ENCODE measurements at regions not wholly inside any gene's neighbourhood (a gene's known extent, or its start where the extent isn't known, plus 50 kb on each side); places are given as distances from the start of the nearest gene placed in this dataset.
"Not testable (repeated sequence)": the region's sequence is repeated elsewhere in the genome, so short reads cannot be mapped to it uniquely, and the experiment has no call there.

GRCh38 chr1:163645676-163646075, 323.9 kb downstream of the NUF2 start:
- not testable (repeated sequence) for H4K91ac ChIP-seq (ENCODE audit: low read length); H2BK15ac ChIP-seq (ENCODE audit: low read depth, poor library complexity, severe bottlenecking); H3K27ac ChIP-seq (ENCODE audit: low read length, poor library complexity, severe bottlenecking); H3K4me2 ChIP-seq (ENCODE audit: low read length, poor library complexity, severe bottlenecking); H2BK12ac ChIP-seq (ENCODE audit: low read length in 2 of 2); H3K4me1 ChIP-seq (ENCODE audit: control insufficient read depth, insufficient read depth, low read depth, low read length); H2BK120ac ChIP-seq (ENCODE audit: low read depth, low read length); H3K14ac ChIP-seq (ENCODE audit: low read length in 2 of 2); H3K79me1 ChIP-seq (replicated peaks; ENCODE audit: low read length, poor library complexity, severe bottlenecking); H3K9ac ChIP-seq (ENCODE audit: low read length); H3K4ac ChIP-seq (ENCODE audit: low read depth in 1 of 2, low read length in 2 of 2); H3K9me3 ChIP-seq (ENCODE audit: control insufficient read depth, low read length); H3K18ac ChIP-seq (ENCODE audit: low read depth in 1 of 2, low read length in 2 of 2); H3K23ac ChIP-seq (ENCODE audit: low read length in 2 of 2); H4K8ac ChIP-seq (ENCODE audit: low read length); DNase-seq; H2AK5ac ChIP-seq (ENCODE audit: low read length, severe bottlenecking); H3K4me3 ChIP-seq (ENCODE audit: insufficient read depth in 1 of 2, low read depth in 1 of 2, low read length in 2 of 2); H2AFZ ChIP-seq (ENCODE audit: low read depth, low read length); H2BK5ac ChIP-seq (ENCODE audit: low read depth, low read length, poor library complexity, severe bottlenecking); H3K27me3 ChIP-seq (ENCODE audit: control insufficient read depth in 1 of 2, insufficient read depth in 1 of 2, low read length in 2 of 2); H3K36me3 ChIP-seq (ENCODE audit: control insufficient read depth in 1 of 2, insufficient read depth in 2 of 2, low read depth in 1 of 2, low read length in 2 of 2)
- 90% methylated on average over 16 of the region's 25 CpGs for WGBS

GRCh38 chr1:163650624-163651023, 328.9 kb downstream of the NUF2 start:
- no peaks in the 10 kb centered on the region for H3K36me3 ChIP-seq (ENCODE audit: control insufficient read depth in 1 of 2, insufficient read depth in 2 of 2, low read depth in 1 of 2, low read length in 2 of 2)
- no peaks in the 10 kb centered on the region for H3K27me3 ChIP-seq (ENCODE audit: control insufficient read depth in 1 of 2, insufficient read depth in 1 of 2, low read length in 2 of 2)
- H3K4me1 ChIP-seq (ENCODE audit: control insufficient read depth, insufficient read depth, low read depth, low read length), result no peaks in the 10 kb centered on the region
- H3K4ac ChIP-seq (ENCODE audit: low read depth in 1 of 2, low read length in 2 of 2), result no peak overlapping the region
- no peak overlapping the region for H3K4me2 ChIP-seq (ENCODE audit: low read length, poor library complexity, severe bottlenecking)
- H2BK120ac ChIP-seq (ENCODE audit: low read depth, low read length), result no peak overlapping the region
- no peak overlapping the region for H2BK15ac ChIP-seq (ENCODE audit: low read depth, poor library complexity, severe bottlenecking)
- DNase-seq, result no peak
- H2BK12ac ChIP-seq (ENCODE audit: low read length in 2 of 2), result no peak overlapping the region
- H4K91ac ChIP-seq (ENCODE audit: low read length), result no peak overlapping the region
- no peak overlapping the region for H4K8ac ChIP-seq (ENCODE audit: low read length)
- 78% methylated on average over 4 of the region's 4 CpGs for WGBS
- H3K4me3 ChIP-seq (ENCODE audit: insufficient read depth in 1 of 2, low read depth in 1 of 2, low read length in 2 of 2), result no peak overlapping the region
- H3K9ac ChIP-seq (ENCODE audit: low read length), result no peak overlapping the region
- no peak overlapping the region for H3K27ac ChIP-seq (ENCODE audit: low read length, poor library complexity, severe bottlenecking)
- H3K9me3 ChIP-seq (ENCODE audit: control insufficient read depth, low read length), result no peaks in the 10 kb centered on the region
- H3K79me1 ChIP-seq (replicated peaks; ENCODE audit: low read length, poor library complexity, severe bottlenecking), result no peaks in the 10 kb centered on the region
- no peak overlapping the region for H2BK5ac ChIP-seq (ENCODE audit: low read depth, low read length, poor library complexity, severe bottlenecking)
- H3K18ac ChIP-seq (ENCODE audit: low read depth in 1 of 2, low read length in 2 of 2), result no peak overlapping the region
- no peak overlapping the region for H3K14ac ChIP-seq (ENCODE audit: low read length in 2 of 2)
- no peak overlapping the region for H2AFZ ChIP-seq (ENCODE audit: low read depth, low read length)
- no peak overlapping the region for H2AK5ac ChIP-seq (ENCODE audit: low read length, severe bottlenecking)
- H3K23ac ChIP-seq (ENCODE audit: low read length in 2 of 2), result no peak overlapping the region

- no peak overlapping the region for H3K18ac ChIP-seq (ENCODE audit: low read depth in 1 of 2, low read length in 2 of 2)
- no peaks in the 10 kb centered on the region for H3K79me1 ChIP-seq (replicated peaks; ENCODE audit: low read length, poor library complexity, severe bottlenecking)
- H3K14ac ChIP-seq (ENCODE audit: low read length in 2 of 2), result no peak overlapping the region
- H3K9ac ChIP-seq (ENCODE audit: low read length), result no peak overlapping the region
- H3K4ac ChIP-seq (ENCODE audit: low read depth in 1 of 2, low read length in 2 of 2), result no peak overlapping the region
- H4K91ac ChIP-seq (ENCODE audit: low read length), result no peak overlapping the region
- no peak overlapping the region for H3K27ac ChIP-seq (ENCODE audit: low read length, poor library complexity, severe bottlenecking)
- no peak overlapping the region for H2AK5ac ChIP-seq (ENCODE audit: low read length, severe bottlenecking)
- no peak overlapping the region for H4K8ac ChIP-seq (ENCODE audit: low read length)
- no peaks in the 10 kb centered on the region for H3K9me3 ChIP-seq (ENCODE audit: control insufficient read depth, low read length)
- H2BK5ac ChIP-seq (ENCODE audit: low read depth, low read length, poor library complexity, severe bottlenecking), result no peak overlapping the region
- H3K4me1 ChIP-seq (ENCODE audit: control insufficient read depth, insufficient read depth, low read depth, low read length), result no peaks in the 10 kb centered on the region
- H2AFZ ChIP-seq (ENCODE audit: low read depth, low read length), result no peak overlapping the region
- no peak overlapping the region for H2BK12ac ChIP-seq (ENCODE audit: low read length in 2 of 2)
- no peak overlapping the region for H2BK15ac ChIP-seq (ENCODE audit: low read depth, poor library complexity, severe bottlenecking)
- no peaks in the 10 kb centered on the region for H3K27me3 ChIP-seq (ENCODE audit: control insufficient read depth in 1 of 2, insufficient read depth in 1 of 2, low read length in 2 of 2)
- no peak overlapping the region for H2BK120ac ChIP-seq (ENCODE audit: low read depth, low read length)
- no peak overlapping the region for H3K4me2 ChIP-seq (ENCODE audit: low read length, poor library complexity, severe bottlenecking)
- DNase-seq, result no peak
- no peaks in the 10 kb centered on the region for H3K36me3 ChIP-seq (ENCODE audit: control insufficient read depth in 1 of 2, insufficient read depth in 2 of 2, low read depth in 1 of 2, low read length in 2 of 2)
- no peak overlapping the region for H3K23ac ChIP-seq (ENCODE audit: low read length in 2 of 2)
- no peak overlapping the region for H3K4me3 ChIP-seq (ENCODE audit: insufficient read depth in 1 of 2, low read depth in 1 of 2, low read length in 2 of 2)
Observed at GRCh38 chr1:163652441-163652840, 330.7 kb downstream of the NUF2 start.

- no peak overlapping the region for H3K4me2 ChIP-seq (ENCODE audit: low read length, poor library complexity, severe bottlenecking)
- no peak overlapping the region for H2BK15ac ChIP-seq (ENCODE audit: low read depth, poor library complexity, severe bottlenecking)
- no peak overlapping the region for H2AFZ ChIP-seq (ENCODE audit: low read depth, low read length)
- H3K4me3 ChIP-seq (ENCODE audit: insufficient read depth in 1 of 2, low read depth in 1 of 2, low read length in 2 of 2), result no peak overlapping the region
- no peak overlapping the region for H4K8ac ChIP-seq (ENCODE audit: low read length)
- H2BK120ac ChIP-seq (ENCODE audit: low read depth, low read length), result no peak overlapping the region
- no peak overlapping the region for H3K14ac ChIP-seq (ENCODE audit: low read length in 2 of 2)
- no peak overlapping the region for H3K9ac ChIP-seq (ENCODE audit: low read length)
- no peak overlapping the region for H2BK5ac ChIP-seq (ENCODE audit: low read depth, low read length, poor library complexity, severe bottlenecking)
- H4K91ac ChIP-seq (ENCODE audit: low read length), result no peak overlapping the region
- no peaks in the 10 kb centered on the region for H3K36me3 ChIP-seq (ENCODE audit: control insufficient read depth in 1 of 2, insufficient read depth in 2 of 2, low read depth in 1 of 2, low read length in 2 of 2)
- no peak for DNase-seq
- no peak overlapping the region for H2AK5ac ChIP-seq (ENCODE audit: low read length, severe bottlenecking)
- H3K18ac ChIP-seq (ENCODE audit: low read depth in 1 of 2, low read length in 2 of 2), result no peak overlapping the region
- no peaks in the 10 kb centered on the region for H3K27me3 ChIP-seq (ENCODE audit: control insufficient read depth in 1 of 2, insufficient read depth in 1 of 2, low read length in 2 of 2)
- H3K23ac ChIP-seq (ENCODE audit: low read length in 2 of 2), result no peak overlapping the region
- no peaks in the 10 kb centered on the region for H3K4me1 ChIP-seq (ENCODE audit: control insufficient read depth, insufficient read depth, low read depth, low read length)
- H3K27ac ChIP-seq (ENCODE audit: low read length, poor library complexity, severe bottlenecking), result no peak overlapping the region
- no peaks in the 10 kb centered on the region for H3K79me1 ChIP-seq (replicated peaks; ENCODE audit: low read length, poor library complexity, severe bottlenecking)
- no peaks in the 10 kb centered on the region for H3K9me3 ChIP-seq (ENCODE audit: control insufficient read depth, low read length)
- no peak overlapping the region for H3K4ac ChIP-seq (ENCODE audit: low read depth in 1 of 2, low read length in 2 of 2)
- H2BK12ac ChIP-seq (ENCODE audit: low read length in 2 of 2), result no peak overlapping the region
Observed at GRCh38 chr1:163655565-163655964, 333.8 kb downstream of the NUF2 start.

Data from mesenchymal stem cell (in vitro differentiated cells and primary cell).